ENCODE measurements at regions not wholly inside any gene's neighbourhood (a gene's known extent, or its start where the extent isn't known, plus 50 kb on each side); places are given as distances from the start of the nearest gene placed in this dataset.

GRCh38 chr1:172954476-172955150 lies 96.1 kb downstream of the TNFSF18 start:
- no peak for FAIRE-seq
- no peak for TF ChIP-seq CTCF (IDR thresholded peaks at IDR 0.05; ENCODE audit: insufficient read depth, missing control alignments)

GRCh38 chr1:172955161-172955815 lies 95.5 kb downstream of the TNFSF18 start:
- TF ChIP-seq CTCF (IDR thresholded peaks at IDR 0.05; ENCODE audit: insufficient read depth, missing control alignments): no peak
- FAIRE-seq (peak; percentile 11), DNase-seq (ENCODE audit: insufficient read length, low spot score) (no peak)

More at GRCh38 chr1:172954476-172955150, 96.1 kb downstream of the TNFSF18 start:
- DNase-seq (ENCODE audit: insufficient read length, low spot score): no peak

- no peak for TF ChIP-seq CTCF (IDR thresholded peaks at IDR 0.05; ENCODE audit: insufficient read depth, missing control alignments)
- DNase-seq (ENCODE audit: insufficient read length, low spot score) (no peak), FAIRE-seq (no peak)
Measured at GRCh38 chr1:172956871-172957270, 93.9 kb downstream of the TNFSF18 start.

GRCh38 chr1:172957491-172957890 lies 93.2 kb downstream of the TNFSF18 start:
- no peak for TF ChIP-seq CTCF (IDR thresholded peaks at IDR 0.05; ENCODE audit: insufficient read depth, missing control alignments)
- DNase-seq (ENCODE audit: insufficient read length, low spot score) (no peak), FAIRE-seq (no peak)

- TF ChIP-seq CTCF (IDR thresholded peaks at IDR 0.05; ENCODE audit: insufficient read depth, missing control alignments): no peak
- DNase-seq (ENCODE audit: insufficient read length, low spot score) (no peak), FAIRE-seq (no peak)
Measured at GRCh38 chr1:172959571-172959970, 91.2 kb downstream of the TNFSF18 start.

- no peak for DNase-seq (ENCODE audit: insufficient read length, low spot score)
- FAIRE-seq: no peak
- TF ChIP-seq CTCF (IDR thresholded peaks at IDR 0.05; ENCODE audit: insufficient read depth, missing control alignments): no peak
Measured at GRCh38 chr1:172960019-172960418, 90.7 kb downstream of the TNFSF18 start.

Measured in D721Med (cell line).